ENCODE measurements at regions not wholly inside any gene's neighbourhood (a gene's known extent, or its start where the extent isn't known, plus 50 kb on each side); places are given as distances from the start of the nearest gene placed in this dataset.

DNA sequence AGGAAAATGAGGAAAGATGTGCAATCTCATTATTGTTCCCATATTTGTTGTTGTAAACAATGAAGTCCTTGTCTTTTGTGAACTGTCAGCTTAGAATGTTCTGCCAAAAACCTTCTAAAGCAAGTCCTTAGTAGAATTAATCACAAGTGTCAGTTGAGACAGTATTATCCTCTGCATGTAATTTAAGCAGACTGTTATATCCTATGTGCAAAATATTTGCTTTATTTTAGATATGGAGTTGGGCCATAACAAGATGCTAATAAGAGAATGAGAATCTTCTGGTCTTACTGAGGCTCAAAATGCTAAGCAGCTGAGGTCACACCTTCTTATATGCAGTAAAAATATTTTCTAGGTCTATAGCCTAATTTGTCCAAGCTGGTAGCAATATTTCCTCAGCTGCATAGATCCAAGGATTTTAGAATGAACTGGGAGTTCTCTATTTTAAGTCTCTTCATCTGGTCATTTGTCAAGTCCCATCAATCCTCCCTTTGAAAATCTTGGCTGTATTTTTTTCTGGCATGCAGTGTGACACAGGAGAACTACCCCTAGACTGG, 222.3 kb upstream of the NAV3 start:
- Histone ChIP-seq H3K4me1 (ENCODE audit: insufficient read depth, low read length) (peaks cover 15% of the 10 kb centered on the region), H3K27me3 (ENCODE audit: insufficient read depth, low read length) (no peaks in the 10 kb centered on the region), H3K4me3 (ENCODE audit: low read length) (no peak overlapping the region), H3K36me3 (ENCODE audit: insufficient read depth, low read length) (no peaks in the 10 kb centered on the region), H2AFZ (ENCODE audit: low read depth, low read length) (no peak overlapping the region), H3K9me3 (ENCODE audit: low read length) (no peaks in the 10 kb centered on the region)

DNA sequence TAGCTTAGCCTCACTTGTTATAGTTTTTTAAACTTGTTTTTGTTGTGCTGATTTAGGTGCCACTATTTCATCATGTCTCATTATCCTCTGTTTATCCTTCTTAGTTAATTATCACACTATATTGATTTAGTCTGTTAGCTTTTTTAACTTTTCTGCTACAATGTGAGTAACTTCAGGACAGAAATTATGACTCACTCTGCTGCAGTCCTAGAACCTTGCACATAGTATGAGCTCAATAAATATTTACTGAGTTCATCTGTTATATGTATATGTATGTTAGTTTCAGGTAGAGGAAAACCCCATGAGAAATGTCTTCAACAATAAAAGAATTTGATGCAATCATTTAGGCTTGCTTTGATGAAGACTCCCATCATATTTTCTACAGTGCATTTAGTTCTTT, 224.3 kb upstream of the NAV3 start:
- Histone ChIP-seq H3K4me1 (ENCODE audit: insufficient read depth, low read length) (peaks cover 9% of the 10 kb centered on the region), H3K9me3 (ENCODE audit: low read length) (no peaks in the 10 kb centered on the region), H3K36me3 (ENCODE audit: insufficient read depth, low read length) (no peaks in the 10 kb centered on the region), H3K27me3 (ENCODE audit: insufficient read depth, low read length) (no peaks in the 10 kb centered on the region), H3K4me3 (ENCODE audit: low read length) (no peak overlapping the region), H2AFZ (ENCODE audit: low read depth, low read length) (no peak overlapping the region)

DNA sequence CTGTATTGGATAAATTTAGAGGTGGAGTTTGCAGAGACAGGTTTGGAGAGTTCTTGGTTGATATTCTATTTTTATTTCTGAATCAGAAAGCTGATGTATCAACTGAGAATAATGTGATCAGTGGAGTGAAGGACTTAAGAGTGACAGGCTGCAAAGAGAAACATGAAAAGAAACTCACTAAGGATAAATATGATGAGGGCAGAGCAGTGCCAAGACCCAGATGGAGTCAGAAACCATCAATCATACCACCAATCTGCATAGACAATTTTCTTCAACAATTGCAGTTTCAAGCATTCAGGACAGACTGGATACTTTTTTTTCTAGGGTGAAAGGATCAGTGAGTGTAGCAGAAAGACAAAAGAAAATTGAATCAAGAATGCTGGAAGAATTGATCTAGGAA, 226.7 kb upstream of the NAV3 start:
- no peak overlapping the region for H3K4me3 ChIP-seq (ENCODE audit: low read length)
- no peaks in the 10 kb centered on the region for H3K36me3 ChIP-seq (ENCODE audit: insufficient read depth, low read length)
- H3K9me3 ChIP-seq (ENCODE audit: low read length) = no peaks in the 10 kb centered on the region
- no peaks in the 10 kb centered on the region for H3K27me3 ChIP-seq (ENCODE audit: insufficient read depth, low read length)
- H2AFZ ChIP-seq (ENCODE audit: low read depth, low read length) = no peak overlapping the region
- H3K4me1 ChIP-seq (ENCODE audit: insufficient read depth, low read length) = peaks cover 9% of the 10 kb centered on the region

DNA sequence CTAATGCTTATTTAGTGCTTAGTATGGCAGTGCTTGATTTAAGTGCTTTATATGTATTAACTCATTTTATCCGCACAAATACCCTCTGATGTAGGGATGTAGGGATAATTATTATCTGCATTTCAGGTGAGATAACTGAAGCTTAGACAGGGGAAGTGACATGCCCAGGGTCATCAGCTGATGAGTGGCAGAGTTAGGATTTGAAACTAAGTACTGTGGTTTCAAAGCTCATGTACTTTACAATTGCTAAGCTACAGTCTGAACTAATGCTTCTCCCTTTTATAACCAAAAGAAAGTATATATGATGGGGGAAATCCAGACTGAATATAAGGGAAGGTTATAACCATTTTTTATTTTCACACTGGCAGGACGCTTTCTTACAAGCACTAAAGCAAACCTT, 229.6 kb upstream of the NAV3 start:
- Histone ChIP-seq H3K9me3 (ENCODE audit: low read length) (no peaks in the 10 kb centered on the region), H3K4me1 (ENCODE audit: insufficient read depth, low read length) (peaks cover 9% of the 10 kb centered on the region), H3K27me3 (ENCODE audit: insufficient read depth, low read length) (no peaks in the 10 kb centered on the region), H2AFZ (ENCODE audit: low read depth, low read length) (no peak overlapping the region), H3K36me3 (ENCODE audit: insufficient read depth, low read length) (no peaks in the 10 kb centered on the region), H3K4me3 (ENCODE audit: low read length) (no peak overlapping the region)

DNA sequence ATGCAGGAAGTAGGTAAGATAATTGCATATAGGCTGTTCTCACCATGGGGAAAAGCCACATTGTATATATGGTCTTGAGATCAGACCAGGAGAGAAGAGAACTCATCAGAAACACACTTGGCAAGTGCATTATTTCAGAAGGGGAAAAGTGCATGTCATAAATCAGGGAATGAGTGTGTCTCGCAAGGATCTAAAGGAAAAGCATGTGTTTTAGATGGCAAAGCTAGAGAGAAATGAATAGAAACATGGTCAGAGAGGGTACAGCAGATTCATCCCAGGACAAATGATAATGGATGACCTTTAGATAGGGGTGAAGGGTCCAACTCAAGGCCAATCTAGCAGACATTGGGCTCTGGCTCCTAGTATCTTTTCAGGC, 230.2 kb upstream of the NAV3 start:
- Histone ChIP-seq H3K36me3 (ENCODE audit: insufficient read depth, low read length) (no peaks in the 10 kb centered on the region), H3K4me1 (ENCODE audit: insufficient read depth, low read length) (peaks cover 9% of the 10 kb centered on the region), H3K9me3 (ENCODE audit: low read length) (no peaks in the 10 kb centered on the region), H3K27me3 (ENCODE audit: insufficient read depth, low read length) (no peaks in the 10 kb centered on the region), H3K4me3 (ENCODE audit: low read length) (no peak overlapping the region), H2AFZ (ENCODE audit: low read depth, low read length) (no peak overlapping the region)

DNA sequence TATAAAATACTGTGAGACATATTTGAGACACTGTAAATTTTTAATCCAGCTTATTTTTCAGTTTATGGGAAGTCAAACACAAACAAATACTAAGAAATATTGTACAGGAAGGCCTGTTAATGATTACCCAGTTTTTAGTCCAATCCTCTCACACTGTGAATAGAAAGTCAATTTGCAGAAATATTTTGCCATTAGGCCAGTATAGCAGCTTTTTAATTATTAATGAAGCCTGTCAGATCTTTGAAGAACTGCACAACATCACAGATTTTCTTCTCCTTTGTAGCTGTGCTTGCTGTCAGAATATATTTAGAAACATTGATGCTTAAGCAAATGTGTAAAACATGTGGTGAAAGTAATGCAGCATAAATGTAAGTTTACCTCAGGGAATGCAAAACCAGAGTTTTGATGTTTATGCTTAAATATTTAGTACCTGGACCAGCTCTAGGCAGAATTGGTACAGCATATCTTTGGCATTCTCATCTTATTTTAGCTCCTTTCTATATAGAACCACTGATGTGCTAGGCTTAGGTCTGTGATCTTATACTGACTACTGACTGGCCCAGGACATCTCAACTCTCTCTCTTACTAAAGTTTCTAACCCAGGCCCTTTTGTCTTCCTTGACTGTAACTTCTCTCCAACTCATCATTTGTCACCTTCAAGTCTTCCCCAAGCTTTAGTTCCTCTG, 230.8 kb upstream of the NAV3 start:
- no peaks in the 10 kb centered on the region for H3K9me3 ChIP-seq (ENCODE audit: low read length)
- no peaks in the 10 kb centered on the region for H3K27me3 ChIP-seq (ENCODE audit: insufficient read depth, low read length)
- no peak overlapping the region for H2AFZ ChIP-seq (ENCODE audit: low read depth, low read length)
- H3K4me1 ChIP-seq (ENCODE audit: insufficient read depth, low read length) = peaks cover 9% of the 10 kb centered on the region
- no peaks in the 10 kb centered on the region for H3K36me3 ChIP-seq (ENCODE audit: insufficient read depth, low read length)
- no peak overlapping the region for H3K4me3 ChIP-seq (ENCODE audit: low read length)

DNA sequence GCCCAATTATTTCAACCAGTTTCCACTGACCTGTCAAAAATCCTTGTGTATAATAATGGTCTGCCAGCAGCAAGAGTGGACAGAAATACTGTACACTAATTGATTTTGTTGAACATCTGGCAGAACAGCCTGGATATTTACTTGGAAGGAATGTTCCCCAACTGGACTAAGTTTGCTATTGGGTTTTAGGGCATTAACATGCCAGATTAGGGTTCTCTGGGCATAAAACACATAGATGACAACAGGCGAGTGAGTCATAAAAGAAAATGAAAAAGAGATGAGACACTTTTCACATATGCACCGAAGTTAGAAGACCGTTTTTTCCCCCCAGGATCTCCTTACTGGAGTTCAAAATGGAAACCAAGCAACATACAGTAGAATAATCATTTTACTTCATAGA, 236.3 kb upstream of the NAV3 start:
- H3K36me3 ChIP-seq (ENCODE audit: insufficient read depth, low read length) = no peaks in the 10 kb centered on the region
- H2AFZ ChIP-seq (ENCODE audit: low read depth, low read length) = no peak overlapping the region
- no peaks in the 10 kb centered on the region for H3K27me3 ChIP-seq (ENCODE audit: insufficient read depth, low read length)
- H3K4me1 ChIP-seq (ENCODE audit: insufficient read depth, low read length) = no peaks in the 10 kb centered on the region
- H3K4me3 ChIP-seq (ENCODE audit: low read length) = no peak overlapping the region
- no peaks in the 10 kb centered on the region for H3K9me3 ChIP-seq (ENCODE audit: low read length)

DNA sequence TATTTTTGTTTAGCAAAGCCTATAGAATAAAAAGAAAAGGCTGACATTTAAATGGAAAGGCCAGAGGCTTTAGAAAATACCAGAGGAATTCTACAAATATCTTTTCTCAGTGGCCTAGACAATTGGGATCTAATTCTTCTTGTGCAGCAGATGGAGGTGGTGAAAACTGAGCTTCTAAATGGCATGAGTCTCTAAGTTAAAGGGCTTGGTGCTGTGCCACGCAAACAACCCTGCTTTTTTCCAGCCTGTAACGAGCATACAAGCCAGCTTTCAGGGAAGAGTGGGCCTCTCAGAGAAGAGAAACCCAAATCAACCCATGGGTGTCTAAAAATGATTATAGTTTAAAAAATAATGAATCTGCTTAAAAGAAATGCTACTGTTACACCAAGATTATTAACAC, 237.9 kb upstream of the NAV3 start:
- H2AFZ ChIP-seq (ENCODE audit: low read depth, low read length) = no peak overlapping the region
- H3K4me1 ChIP-seq (ENCODE audit: insufficient read depth, low read length) = no peaks in the 10 kb centered on the region
- no peaks in the 10 kb centered on the region for H3K27me3 ChIP-seq (ENCODE audit: insufficient read depth, low read length)
- H3K4me3 ChIP-seq (ENCODE audit: low read length) = no peak overlapping the region
- H3K36me3 ChIP-seq (ENCODE audit: insufficient read depth, low read length) = no peaks in the 10 kb centered on the region
- no peaks in the 10 kb centered on the region for H3K9me3 ChIP-seq (ENCODE audit: low read length)

DNA sequence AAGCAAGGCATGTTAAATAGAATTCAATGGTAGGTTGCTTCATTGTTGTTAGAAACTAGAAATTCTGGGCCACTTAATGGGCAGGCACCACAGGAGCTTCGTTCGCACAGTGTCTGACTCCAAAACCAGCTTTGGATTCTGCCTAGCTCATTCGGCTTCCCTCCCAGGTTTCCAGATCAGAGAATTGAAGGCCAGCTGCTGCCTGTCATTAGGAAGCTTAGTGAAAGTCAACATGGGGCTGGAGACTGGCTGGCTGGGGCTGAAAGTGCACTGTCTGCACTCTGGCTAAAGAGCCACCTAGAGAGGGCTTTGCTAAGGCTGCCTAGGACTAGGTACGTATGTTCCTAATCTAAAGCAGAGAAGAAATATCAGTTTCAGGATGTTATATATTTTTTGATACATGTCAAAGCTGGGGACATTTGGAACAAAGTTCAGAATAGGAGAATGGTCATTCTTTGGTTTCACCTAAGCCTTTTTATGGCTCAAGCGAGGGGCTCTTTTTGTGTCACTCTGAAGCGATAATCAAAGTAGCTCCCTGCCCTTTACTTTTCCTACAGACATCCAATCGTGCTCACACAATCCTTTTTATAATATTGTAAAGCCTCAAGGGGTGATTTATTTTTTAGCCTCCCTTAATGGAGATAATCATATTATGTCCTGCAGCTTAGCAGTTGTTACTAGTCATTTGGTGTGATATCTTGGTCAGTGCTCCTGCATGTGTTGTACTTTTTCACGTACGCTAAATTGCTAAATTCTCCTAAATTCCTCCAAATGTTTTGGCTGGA, 238.5 kb upstream of the NAV3 start:
- Histone ChIP-seq H3K27me3 (ENCODE audit: insufficient read depth, low read length) (no peaks in the 10 kb centered on the region), H3K36me3 (ENCODE audit: insufficient read depth, low read length) (no peaks in the 10 kb centered on the region), H3K9me3 (ENCODE audit: low read length) (no peaks in the 10 kb centered on the region), H2AFZ (ENCODE audit: low read depth, low read length) (no peak overlapping the region), H3K4me1 (ENCODE audit: insufficient read depth, low read length) (no peaks in the 10 kb centered on the region), H3K4me3 (ENCODE audit: low read length) (no peak overlapping the region)

DNA sequence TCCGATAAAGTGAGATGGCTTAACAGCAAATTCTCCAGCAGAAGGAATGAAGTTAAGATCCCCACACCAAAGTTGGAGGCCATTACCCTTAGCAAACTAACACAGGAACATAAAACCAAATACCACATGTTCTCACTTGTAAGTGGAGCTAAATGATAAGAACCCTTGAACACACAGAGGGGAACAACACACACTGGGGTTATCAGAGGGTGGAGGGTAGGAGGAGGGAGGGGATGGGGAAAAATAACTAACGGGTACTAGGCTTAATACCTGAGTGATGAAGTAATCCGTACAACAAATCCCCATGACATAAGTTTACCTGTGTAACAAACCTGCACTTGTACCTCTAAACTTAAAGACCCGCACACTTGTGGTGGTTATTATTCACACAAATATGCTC, 240.4 kb upstream of the NAV3 start:
- H3K27me3 ChIP-seq (ENCODE audit: insufficient read depth, low read length) = no peaks in the 10 kb centered on the region
- no peaks in the 10 kb centered on the region for H3K36me3 ChIP-seq (ENCODE audit: insufficient read depth, low read length)
- no peaks in the 10 kb centered on the region for H3K4me1 ChIP-seq (ENCODE audit: insufficient read depth, low read length)

DNA sequence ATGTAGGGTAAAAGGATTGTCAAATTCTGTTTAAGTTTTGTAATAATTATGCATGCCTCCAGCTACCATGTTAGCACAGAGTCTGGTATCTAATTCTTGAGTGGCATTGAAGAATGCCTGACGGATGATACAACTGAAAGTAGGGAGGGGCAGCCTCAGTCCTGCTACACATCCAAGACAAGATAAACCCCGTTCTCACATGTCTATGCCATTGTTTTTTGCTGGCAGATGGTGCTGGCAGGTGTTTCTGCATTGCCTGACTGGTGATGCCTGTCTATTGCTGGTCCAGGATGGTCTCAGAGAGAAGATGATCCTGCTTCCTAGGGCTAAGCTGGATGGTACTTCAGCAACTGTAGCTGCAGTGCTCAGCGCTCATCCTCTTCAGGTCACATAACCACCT, 245.8 kb upstream of the NAV3 start:
- H3K4me3 ChIP-seq (ENCODE audit: low read length) = no peak overlapping the region
- no peaks in the 10 kb centered on the region for H3K27me3 ChIP-seq (ENCODE audit: insufficient read depth, low read length)
- no peaks in the 10 kb centered on the region for H3K9me3 ChIP-seq (ENCODE audit: low read length)
- no peaks in the 10 kb centered on the region for H3K36me3 ChIP-seq (ENCODE audit: insufficient read depth, low read length)
- H2AFZ ChIP-seq (ENCODE audit: low read depth, low read length) = no peak overlapping the region
- H3K4me1 ChIP-seq (ENCODE audit: insufficient read depth, low read length) = no peaks in the 10 kb centered on the region

More for the DNA sequence above, 240.4 kb upstream of the NAV3 start:
- H3K4me3 ChIP-seq (ENCODE audit: low read length) = no peak overlapping the region
- no peaks in the 10 kb centered on the region for H3K9me3 ChIP-seq (ENCODE audit: low read length)
- no peak overlapping the region for H2AFZ ChIP-seq (ENCODE audit: low read depth, low read length)

DNA sequence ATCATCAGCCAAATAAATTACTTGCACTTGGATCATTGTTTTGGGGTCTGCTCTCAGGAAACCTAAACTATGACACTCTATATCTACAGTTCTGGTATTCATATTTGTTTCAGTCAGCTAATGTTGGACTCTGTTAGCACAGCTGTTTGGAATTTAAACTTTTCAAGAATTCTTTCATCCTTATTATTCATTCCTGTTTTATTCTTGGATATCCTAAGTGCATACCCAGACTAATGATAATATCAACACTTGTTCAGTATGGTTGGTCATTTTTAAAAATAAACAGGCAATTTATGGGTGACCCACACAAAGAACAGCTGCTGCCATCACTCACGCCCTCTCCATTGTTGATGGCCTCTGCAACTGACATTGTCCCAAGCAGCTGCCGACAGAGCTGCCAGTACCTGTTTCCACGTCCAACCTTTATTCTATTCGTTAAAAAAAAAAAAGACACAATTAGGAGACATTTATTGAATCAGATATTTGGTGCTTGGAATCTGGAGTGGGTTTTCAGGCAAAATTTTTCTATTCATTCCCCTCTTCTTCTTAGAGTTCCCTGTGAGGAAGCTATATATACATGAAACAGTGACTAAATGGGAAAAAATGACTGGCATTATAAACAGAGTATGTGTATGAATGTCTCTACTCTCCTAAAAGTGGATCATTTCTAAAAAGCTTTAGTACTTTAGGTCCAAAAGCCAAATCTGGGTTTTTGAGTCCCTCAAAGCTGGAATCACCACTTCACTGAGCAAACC, 252.1 kb upstream of the NAV3 start:
- Histone ChIP-seq H3K4me3 (ENCODE audit: low read length) (no peak overlapping the region), H3K9me3 (ENCODE audit: low read length) (no peaks in the 10 kb centered on the region), H3K36me3 (ENCODE audit: insufficient read depth, low read length) (no peaks in the 10 kb centered on the region), H2AFZ (ENCODE audit: low read depth, low read length) (no peak overlapping the region), H3K27me3 (ENCODE audit: insufficient read depth, low read length) (no peaks in the 10 kb centered on the region), H3K4me1 (ENCODE audit: insufficient read depth, low read length) (no peaks in the 10 kb centered on the region)

DNA sequence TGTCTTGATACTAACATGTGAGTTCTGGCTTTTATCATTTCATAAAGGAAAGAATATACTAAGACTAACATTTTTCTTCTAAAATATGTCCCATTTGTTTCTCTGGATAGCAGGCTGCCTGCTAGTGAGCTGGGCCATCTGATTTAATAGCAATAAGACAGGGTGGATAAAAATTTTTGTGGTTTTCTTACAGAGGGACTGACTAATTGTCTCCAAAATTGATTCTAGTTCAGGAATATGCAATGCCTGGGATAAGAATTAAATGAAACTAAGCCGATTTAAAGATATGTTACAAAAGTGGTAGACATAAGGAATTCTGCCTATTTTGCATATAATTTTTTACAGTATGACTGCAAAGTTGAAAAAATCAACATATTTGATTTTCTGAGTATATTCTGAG, 252.9 kb upstream of the NAV3 start:
- no peak overlapping the region for H3K4me3 ChIP-seq (ENCODE audit: low read length)
- no peaks in the 10 kb centered on the region for H3K27me3 ChIP-seq (ENCODE audit: insufficient read depth, low read length)
- no peaks in the 10 kb centered on the region for H3K36me3 ChIP-seq (ENCODE audit: insufficient read depth, low read length)

More for the DNA sequence above, 252.9 kb upstream of the NAV3 start:
- H2AFZ ChIP-seq (ENCODE audit: low read depth, low read length) = no peak overlapping the region
- H3K9me3 ChIP-seq (ENCODE audit: low read length) = no peaks in the 10 kb centered on the region
- H3K4me1 ChIP-seq (ENCODE audit: insufficient read depth, low read length) = no peaks in the 10 kb centered on the region
